ENCODE measurements at regions not wholly inside any gene's neighbourhood (a gene's known extent, or its start where the extent isn't known, plus 50 kb on each side); places are given as distances from the start of the nearest gene placed in this dataset.

DNA sequence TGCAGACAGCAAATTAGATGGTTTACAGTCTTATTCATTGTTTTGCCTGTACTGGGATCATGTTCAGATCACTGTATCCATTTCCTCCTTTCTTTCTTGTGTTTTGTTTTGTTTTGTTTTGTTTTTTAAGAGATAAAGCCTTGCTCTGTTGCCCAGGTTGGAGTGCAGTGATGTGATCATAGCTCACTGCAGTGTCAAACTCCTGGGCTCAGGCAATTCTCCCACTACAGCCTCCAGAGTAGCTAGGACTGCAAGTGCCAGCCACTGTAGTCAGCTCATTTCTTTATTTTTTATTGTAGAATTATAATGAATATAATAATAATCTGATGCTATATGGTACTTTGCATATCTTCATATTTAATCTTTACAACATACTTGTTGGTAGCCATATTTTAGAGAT, 403.7 kb upstream of the B3GALT2 start:
- TF ChIP-seq, protein P1, sequence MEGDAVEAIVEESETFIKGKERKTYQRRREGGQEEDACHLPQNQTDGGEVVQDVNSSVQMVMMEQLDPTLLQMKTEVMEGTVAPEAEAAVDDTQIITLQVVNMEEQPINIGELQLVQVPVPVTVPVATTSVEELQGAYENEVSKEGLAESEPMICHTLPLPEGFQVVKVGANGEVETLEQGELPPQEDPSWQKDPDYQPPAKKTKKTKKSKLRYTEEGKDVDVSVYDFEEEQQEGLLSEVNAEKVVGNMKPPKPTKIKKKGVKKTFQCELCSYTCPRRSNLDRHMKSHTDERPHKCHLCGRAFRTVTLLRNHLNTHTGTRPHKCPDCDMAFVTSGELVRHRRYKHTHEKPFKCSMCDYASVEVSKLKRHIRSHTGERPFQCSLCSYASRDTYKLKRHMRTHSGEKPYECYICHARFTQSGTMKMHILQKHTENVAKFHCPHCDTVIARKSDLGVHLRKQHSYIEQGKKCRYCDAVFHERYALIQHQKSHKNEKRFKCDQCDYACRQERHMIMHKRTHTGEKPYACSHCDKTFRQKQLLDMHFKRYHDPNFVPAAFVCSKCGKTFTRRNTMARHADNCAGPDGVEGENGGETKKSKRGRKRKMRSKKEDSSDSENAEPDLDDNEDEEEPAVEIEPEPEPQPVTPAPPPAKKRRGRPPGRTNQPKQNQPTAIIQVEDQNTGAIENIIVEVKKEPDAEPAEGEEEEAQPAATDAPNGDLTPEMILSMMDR (IDR thresholded peaks at IDR 0.05; ENCODE audit: extremely low read depth in 1 of 2, insufficient read depth in 1 of 2, low read depth in 1 of 2, low read length in 2 of 2), result no peak
- no peak for TF ChIP-seq POLR2A (IDR thresholded peaks at IDR 0.05; ENCODE audit: low read depth, low read length)
- no peak for TF ChIP-seq JUN (IDR thresholded peaks at IDR 0.05; ENCODE audit: borderline replicate concordance, insufficient read depth, insufficient read length, low read depth)
- no peak for TF ChIP-seq EZH2 (IDR thresholded peaks at IDR 0.05; ENCODE audit: borderline replicate concordance, low read depth, low read length, severe bottlenecking)
- TF ChIP-seq, protein P2, sequence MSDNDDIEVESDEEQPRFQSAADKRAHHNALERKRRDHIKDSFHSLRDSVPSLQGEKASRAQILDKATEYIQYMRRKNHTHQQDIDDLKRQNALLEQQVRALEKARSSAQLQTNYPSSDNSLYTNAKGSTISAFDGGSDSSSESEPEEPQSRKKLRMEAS (IDR thresholded peaks at IDR 0.05; ENCODE audit: insufficient read depth, insufficient read length), result no peak
